Smooth muscle cell (in vitro differentiated cells): ENCODE measurements at regions not wholly inside any gene's neighbourhood (a gene's known extent, or its start where the extent isn't known, plus 50 kb on each side); places are given as distances from the start of the nearest gene placed in this dataset.

Source experiments
- DNase-seq: peaks from one replicate; lab custom pipeline; 2025; ENCODE audit not compliant: unreplicated experiment; lab: John Stamatoyannopoulos, UW
- H2AFZ ChIP-seq: fragments of 200-600 bp; sonication (generic); 2 replicates; pipeline ENCODE4 v1.6.0; 2016; ENCODE audit warnings: antibody characterized with exemption, low read depth, mild to moderate bottlenecking
- H3F3A ChIP-seq: fragments of 200-600 bp; sonication (generic); 2 replicates; pipeline ENCODE4 v1.6.0; 2017; ENCODE audit warnings: antibody characterized with exemption, low read depth
- H3K27ac ChIP-seq: fragments of 200-600 bp; sonication (generic); 2 replicates; pipeline ENCODE4 v1.5.1; 2016; ENCODE audit warnings: low read depth, mild to moderate bottlenecking
- H3K27me3 ChIP-seq: fragments of 200-600 bp; sonication (generic); 2 replicates; pipeline ENCODE4 v1.6.1; 2016; ENCODE audit warnings: low read depth, mild to moderate bottlenecking
- H3K36me3 ChIP-seq: fragments of 200-600 bp; sonication (generic); 2 replicates; pipeline ENCODE4 v1.5.1; 2016; ENCODE audit warnings: low read depth
- H3K4me1 ChIP-seq: fragments of 200-600 bp; sonication (generic); 2 replicates; pipeline ENCODE4 v1.5.1; 2016; ENCODE audit warnings: low read depth
- H3K4me2 ChIP-seq: fragments of 200-600 bp; sonication (generic); 2 replicates; pipeline ENCODE4 v1.6.0; 2016; ENCODE audit warnings: mild to moderate bottlenecking
- H3K4me3 ChIP-seq: fragments of 200-600 bp; sonication (generic); 2 replicates; pipeline ENCODE4 v1.5.1; 2016; ENCODE audit warnings: mild to moderate bottlenecking
- H3K79me2 ChIP-seq: fragments of 200-600 bp; sonication (generic); 2 replicates; pipeline ENCODE4 v1.6.0; 2016; ENCODE audit warnings: low read depth, mild to moderate bottlenecking
- H3K9ac ChIP-seq: fragments of 200-600 bp; sonication (generic); 2 replicates; pipeline ENCODE4 v1.6.0; 2016; ENCODE audit warnings: low read depth
- H3K9me3 ChIP-seq: fragments of 200-600 bp; sonication (generic); replicated peaks from 2 replicates; pipeline ENCODE4 v1.5.1; 2016; ENCODE audit warnings: low read depth
- H4K20me1 ChIP-seq: fragments of 200-600 bp; sonication (generic); 2 replicates; pipeline ENCODE4 v1.6.0; 2016; ENCODE audit warnings: low read depth
- CTCF ChIP-seq: fragments of 200-600 bp; sonication (generic); IDR thresholded peaks from 2 replicates; pipeline ENCODE4 v1.5.1; 2017; ENCODE audit warnings: borderline replicate concordance, mild to moderate bottlenecking, antibody characterized with exemption; ENCODE audit not compliant: insufficient read depth, poor library complexity, severe bottlenecking
- WGBS: methylation state at CpG from one replicate; pipeline ENCODE4 v1.1.7; 2016; ENCODE audit warnings: low lambda C conversion rate; 5-methylcytosine and 5-hydroxymethylcytosine counted together

DNA sequence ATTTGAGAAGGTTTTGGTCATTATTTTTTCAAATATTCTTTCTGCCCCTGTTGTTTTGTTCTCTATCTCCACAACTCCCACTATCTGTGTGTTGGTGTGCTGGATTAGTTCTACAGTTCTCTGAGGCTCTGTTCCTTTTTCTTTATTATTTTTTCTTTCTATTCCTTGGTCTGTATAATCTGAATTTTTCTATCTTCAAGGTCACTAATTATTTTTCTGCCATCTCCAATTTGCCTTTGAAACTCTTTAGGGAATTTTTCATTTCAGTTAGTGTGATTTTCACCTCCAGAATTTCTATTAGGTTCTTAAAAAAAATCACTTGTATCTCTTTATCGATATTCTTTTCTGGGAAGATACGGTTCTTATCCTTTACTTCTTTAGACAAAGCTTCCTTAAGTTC, 82.1 kb upstream of the GGTLC1 start:
- Histone ChIP-seq H3K79me2 (no peaks in the 10 kb centered on the region), H3K27ac (no peak overlapping the region), H3K4me3 (no peak overlapping the region), H4K20me1 (no peaks in the 10 kb centered on the region), H3K9ac (no peak overlapping the region), H3F3A (no peaks in the 10 kb centered on the region), H3K36me3 (no peaks in the 10 kb centered on the region), H3K4me2 (no peak overlapping the region), H3K4me1 (no peaks in the 10 kb centered on the region), H3K9me3 (no peaks in the 10 kb centered on the region), H2AFZ (no peak overlapping the region), H3K27me3 (no peaks in the 10 kb centered on the region)
- WGBS = 96% methylated on average over 2 of the region's 2 CpGs
- DNase-seq = no peak
- no peak for TF ChIP-seq CTCF

DNA sequence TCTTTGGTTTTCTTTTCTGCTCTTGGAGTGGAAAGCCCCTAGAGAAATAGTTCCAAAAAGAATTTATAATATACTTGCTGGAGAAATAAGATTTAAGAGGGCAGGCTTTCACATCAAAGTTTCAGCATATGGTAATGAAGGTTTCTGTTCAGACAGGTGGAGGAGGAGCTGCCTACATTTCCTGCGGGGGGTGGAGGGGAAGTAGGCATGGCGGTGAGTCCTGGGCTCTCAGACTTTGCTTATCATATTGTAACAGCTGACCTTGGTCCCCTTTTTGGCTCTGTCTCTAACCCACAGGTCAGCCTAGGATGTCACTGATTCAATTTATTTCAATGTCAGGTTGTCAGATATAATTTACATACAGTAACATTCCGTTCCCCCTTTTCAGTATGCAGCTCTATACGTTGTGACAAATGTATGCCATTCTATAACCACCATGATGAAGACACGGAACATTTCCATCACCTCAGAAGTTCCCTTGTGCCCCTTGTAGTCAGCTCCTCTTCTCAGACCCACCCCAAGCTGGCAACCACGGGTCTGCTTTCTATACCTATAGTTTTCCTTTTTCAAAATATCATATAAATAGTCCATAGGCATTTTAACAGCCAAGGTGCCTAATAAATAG, 77.6 kb upstream of the GGTLC1 start:
- no peak for TF ChIP-seq CTCF
- Histone ChIP-seq H4K20me1 (no peaks in the 10 kb centered on the region), H3K27ac (no peak overlapping the region), H3K36me3 (no peaks in the 10 kb centered on the region), H3F3A (no peaks in the 10 kb centered on the region), H3K79me2 (no peaks in the 10 kb centered on the region), H3K9ac (no peak overlapping the region), H3K27me3 (no peaks in the 10 kb centered on the region), H3K4me3 (no peak overlapping the region), H3K4me2 (no peak overlapping the region), H3K9me3 (no peaks in the 10 kb centered on the region), H3K4me1 (no peaks in the 10 kb centered on the region), H2AFZ (no peak overlapping the region)
- DNase-seq = no peak
- 74% methylated on average over 6 of the region's 6 CpGs for WGBS

DNA sequence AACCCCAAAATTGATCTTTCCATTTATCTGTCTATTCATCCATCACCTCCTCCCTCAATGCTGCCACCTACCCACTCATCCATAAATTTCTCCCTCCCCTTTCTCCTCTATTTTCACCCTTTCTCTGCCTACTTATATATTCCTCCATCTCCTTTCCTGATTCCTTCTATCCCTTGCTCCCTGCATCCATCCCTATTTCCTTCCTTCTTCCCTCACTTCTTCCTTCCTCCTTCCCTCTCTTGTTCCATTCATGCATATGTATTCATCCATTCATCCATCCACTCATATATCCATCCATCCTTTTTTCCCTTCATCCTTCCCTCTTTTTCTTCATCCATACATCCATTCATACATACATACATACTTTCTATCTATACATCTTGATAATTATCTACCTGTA, 76.3 kb upstream of the GGTLC1 start:
- Histone ChIP-seq H3K27me3 (no peaks in the 10 kb centered on the region), H3K27ac (no peak overlapping the region), H3K36me3 (no peaks in the 10 kb centered on the region), H2AFZ (no peak overlapping the region), H3F3A (no peaks in the 10 kb centered on the region), H3K4me1 (no peaks in the 10 kb centered on the region), H3K4me3 (no peak overlapping the region), H4K20me1 (no peaks in the 10 kb centered on the region), H3K79me2 (no peaks in the 10 kb centered on the region), H3K9me3 (no peaks in the 10 kb centered on the region), H3K9ac (no peak overlapping the region), H3K4me2 (no peak overlapping the region)
- no peak for DNase-seq
- no peak for TF ChIP-seq CTCF

DNA sequence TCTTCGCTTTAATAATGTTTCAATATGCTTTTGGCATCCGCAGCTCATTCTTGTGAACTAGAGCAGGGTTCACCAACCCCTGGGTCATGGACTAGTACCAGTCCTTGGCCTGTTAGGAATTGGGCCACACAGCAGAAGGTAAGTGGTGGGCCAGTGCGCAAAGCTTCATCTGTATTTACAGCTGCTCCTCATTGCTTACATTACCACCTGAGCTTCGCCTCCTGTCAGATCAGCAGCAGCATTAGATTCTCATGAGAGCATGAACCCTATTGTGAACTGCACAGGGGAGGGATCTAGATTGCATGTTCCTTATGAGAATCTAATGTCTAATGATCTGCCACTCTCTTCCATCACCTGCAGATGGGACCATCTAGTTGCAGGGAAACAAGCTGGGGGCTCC, 75.5 kb upstream of the GGTLC1 start:
- Histone ChIP-seq H3K27me3 (no peaks in the 10 kb centered on the region), H2AFZ (no peak overlapping the region), H3F3A (no peaks in the 10 kb centered on the region), H3K79me2 (no peaks in the 10 kb centered on the region), H3K9ac (no peak overlapping the region), H3K4me3 (no peak overlapping the region), H3K9me3 (no peaks in the 10 kb centered on the region), H4K20me1 (no peaks in the 10 kb centered on the region), H3K36me3 (no peaks in the 10 kb centered on the region), H3K27ac (no peak overlapping the region), H3K4me1 (no peaks in the 10 kb centered on the region), H3K4me2 (no peak overlapping the region)
- 98% methylated on average over 4 of the region's 4 CpGs for WGBS
- DNase-seq = no peak
- no peak for TF ChIP-seq CTCF
